H1 (cell line): ENCODE measurements at regions not wholly inside any gene's neighbourhood (a gene's known extent, or its start where the extent isn't known, plus 50 kb on each side); places are given as distances from the start of the nearest gene placed in this dataset.

Experiments
- CTCF ChIA-PET: fragments of 300-600 bp; sonication (Branson Sonifier 250); formaldehyde crosslinking; loops from one replicate; lab custom pipeline; 2021; ENCODE audit not compliant: partially characterized antibody; lab: Charles Lee
- POLR2A ChIA-PET: fragments of 300-600 bp; sonication (Branson Sonifier 250); formaldehyde crosslinking; loops from one replicate; lab custom pipeline; 2021; ENCODE audit warnings: inconsistent platforms; ENCODE audit not compliant: partially characterized antibody; lab: Charles Lee
- DNase-seq, 2 experiments: peaks; one replicate each; pipeline versions ENCODE4 v3.0.0 to v3.0.0-alpha.2; 2010 to 2022; ENCODE audit warnings: low spot score in 2 of 2, low read depth in 1 of 2, mixed read lengths in 1 of 2
- FAIRE-seq: peaks from 2 replicates; lab custom pipeline; 2011; peaks lifted over from hg19 to GRCh38; lab: Jason Lieb, UNC
- H2AFZ ChIP-seq: 2 replicates; pipeline ENCODE4 v1.8.1; 2012; ENCODE audit warnings: low read length, inconsistent platforms
- H2AK5ac ChIP-seq: 2 replicates; pipeline ENCODE4 v1.6.1; 2013; ENCODE audit warnings: low read depth, low read length
- H2BK120ac ChIP-seq: replicated peaks from 2 replicates; pipeline ENCODE3; 2013; ENCODE audit warnings: low read depth, low read length, inconsistent platforms
- H2BK12ac ChIP-seq: 2 replicates; pipeline ENCODE4 v1.6.1; 2013; ENCODE audit warnings: low read depth, low read length
- H2BK15ac ChIP-seq: 2 replicates; pipeline ENCODE4 v1.6.1; 2013; ENCODE audit warnings: low read length
- H2BK20ac ChIP-seq: 2 replicates; pipeline ENCODE4 v1.6.1; 2013; ENCODE audit warnings: low read length
- H2BK5ac ChIP-seq: 2 replicates; pipeline ENCODE4 v1.6.1; 2013; ENCODE audit warnings: low read depth, low read length
- H3K14ac ChIP-seq: 2 replicates; pipeline ENCODE4 v1.6.1; 2013; ENCODE audit warnings: inconsistent platforms; ENCODE audit not compliant: insufficient read length
- H3K18ac ChIP-seq: 2 replicates; pipeline ENCODE4 v1.6.1; 2013; ENCODE audit warnings: low read length; ENCODE audit errors: extremely low read depth
- H3K23ac ChIP-seq: 2 replicates; pipeline ENCODE4 v1.6.1; 2013; ENCODE audit warnings: inconsistent platforms; ENCODE audit not compliant: insufficient read length
- H3K23me2 ChIP-seq: 2 replicates; pipeline ENCODE4 v1.6.1; 2013; ENCODE audit warnings: low read depth, low read length
- H3K27ac ChIP-seq: 2 replicates; pipeline ENCODE4 v1.6.1; 2011; ENCODE audit warnings: low read depth, low read length, inconsistent platforms
- H3K27me3 ChIP-seq, 4 experiments: replicated peaks in 1 of 4; 1 replicate in 1 of 4; 2 replicates in 3 of 4; pipeline versions ENCODE4 v1.6.1 to v1.8.1; 2011 to 2013; ENCODE audit warnings: low read length in 3 of 4, mild to moderate bottlenecking in 3 of 4, inconsistent platforms in 2 of 4, mixed read lengths in 2 of 4, moderate library complexity in 1 of 4; ENCODE audit not compliant: control insufficient read depth in 3 of 4, insufficient read depth in 3 of 4; ENCODE audit errors: extremely low read depth in 1 of 4
- H3K36me3 ChIP-seq, 4 experiments: 2 replicates each; pipeline versions ENCODE4 v1.6.1 to v1.8.1; 2011 to 2013; ENCODE audit warnings: mild to moderate bottlenecking in 4 of 4, low read length in 3 of 4, moderate library complexity in 2 of 4, control low read depth in 1 of 4, inconsistent platforms in 1 of 4; ENCODE audit not compliant: insufficient read depth in 4 of 4, control insufficient read depth in 2 of 4
- H3K4ac ChIP-seq: replicated peaks from 2 replicates; pipeline ENCODE3; 2013; ENCODE audit warnings: low read length, low read depth, mixed read lengths, inconsistent platforms; ENCODE audit not compliant: insufficient read length
- H3K4me1 ChIP-seq, 4 experiments: replicated peaks in 1 of 4; 1 replicate in 1 of 4; 2 replicates in 3 of 4; pipeline versions ENCODE4 v1.6.1 to v1.8.1; 2011 to 2013; ENCODE audit warnings: low read length in 3 of 4, inconsistent platforms in 2 of 4, mixed read lengths in 1 of 4; ENCODE audit not compliant: insufficient read depth in 4 of 4, control insufficient read depth in 3 of 4
- H3K4me2 ChIP-seq, 2 experiments: 2 replicates each; pipeline versions ENCODE4 v1.6.1 to v1.8.1; 2011 to 2013; ENCODE audit warnings: low read depth in 2 of 2, low read length in 2 of 2, control low read depth in 1 of 2, inconsistent platforms in 1 of 2, mild to moderate bottlenecking in 1 of 2; ENCODE audit not compliant: insufficient read depth in 1 of 2
- H3K4me3 ChIP-seq, 4 experiments: fragments of 200-600, 300-600 bp in 1 of 4; sonication (generic), shearing (Covaris generic), sonication (Bioruptor Twin) in 1 of 4; 2 replicates each; pipeline versions ENCODE4 v1.5.1 to v1.8.1; 2011 to 2016; ENCODE audit warnings: low read length in 4 of 4, low read depth in 3 of 4, control low read depth in 2 of 4, inconsistent platforms in 2 of 4, mild to moderate bottlenecking in 2 of 4, mixed read lengths in 1 of 4, moderate library complexity in 1 of 4; ENCODE audit not compliant: insufficient read depth in 2 of 4; ENCODE audit errors: extremely low read depth in 1 of 4
- H3K56ac ChIP-seq: replicated peaks from 2 replicates; pipeline ENCODE3; 2013; ENCODE audit warnings: low read depth, mild to moderate bottlenecking, mixed read lengths, low read length, inconsistent platforms; ENCODE audit not compliant: insufficient read length
- H3K79me1 ChIP-seq: 2 replicates; pipeline ENCODE4 v1.6.1; 2013; ENCODE audit warnings: low read depth, low read length, control low read depth
- H3K79me2 ChIP-seq, 2 experiments: 2 replicates each; pipeline versions ENCODE4 v1.6.1 to v1.8.1; 2012 to 2013; ENCODE audit warnings: low read length in 2 of 2, mild to moderate bottlenecking in 2 of 2, inconsistent platforms in 1 of 2; ENCODE audit not compliant: insufficient read depth in 2 of 2, control insufficient read depth in 1 of 2
- H3K9ac ChIP-seq, 4 experiments: replicated peaks in 1 of 4; 1 replicate in 1 of 4; 2 replicates in 3 of 4; pipeline versions ENCODE4 v1.6.1 to v1.8.1; 2011 to 2013; ENCODE audit warnings: low read depth in 3 of 4, low read length in 3 of 4, control low read depth in 2 of 4, mild to moderate bottlenecking in 2 of 4, moderate library complexity in 2 of 4, inconsistent platforms in 1 of 4; ENCODE audit errors: extremely low read depth in 1 of 4
- H3K9me3 ChIP-seq, 2 experiments: 2 replicates each; pipeline versions ENCODE4 v1.6.1 to v1.8.1; 2012 to 2013; ENCODE audit warnings: mild to moderate bottlenecking in 2 of 2, moderate library complexity in 2 of 2, control low read depth in 1 of 2, inconsistent platforms in 1 of 2, low read depth in 1 of 2, low read length in 1 of 2, mixed read lengths in 1 of 2; ENCODE audit not compliant: insufficient read depth in 2 of 2
- H4K20me1 ChIP-seq, 2 experiments: replicated peaks in 1 of 2; 2 replicates each; pipeline versions ENCODE3 to v1.8.1; 2011 to 2013; ENCODE audit warnings: inconsistent platforms in 2 of 2, low read length in 2 of 2, mild to moderate bottlenecking in 1 of 2; ENCODE audit not compliant: insufficient read depth in 2 of 2, control insufficient read depth in 1 of 2
- H4K5ac ChIP-seq: 2 replicates; pipeline ENCODE4 v1.6.1; 2013; ENCODE audit warnings: low read length, low read depth, mixed read lengths, inconsistent platforms; ENCODE audit not compliant: insufficient read length
- H4K8ac ChIP-seq: 2 replicates; pipeline ENCODE4 v1.8.0; 2013; ENCODE audit warnings: mild to moderate bottlenecking, moderate library complexity, low read length, inconsistent platforms; ENCODE audit not compliant: insufficient read depth; ENCODE audit errors: extremely low read depth
- H4K91ac ChIP-seq: replicated peaks from 2 replicates; pipeline ENCODE3; 2013; ENCODE audit warnings: low read length, mixed read lengths, inconsistent platforms; ENCODE audit not compliant: insufficient read length
- CHD2 ChIP-seq: IDR thresholded peaks from 2 replicates; pipeline ENCODE4 v1.6.1; 2012; ENCODE audit warnings: low read length, improper control_type of control experiment
- EP300 ChIP-seq, 2 experiments: IDR thresholded peaks; 1 replicate in 1 of 2; 2 replicates in 1 of 2; pipeline ENCODE4 v1.6.1; 2011 to 2012; ENCODE audit warnings: low read depth in 2 of 2, low read length in 2 of 2, mild to moderate bottlenecking in 2 of 2, borderline replicate concordance in 1 of 2, inconsistent platforms in 1 of 2, moderate library complexity in 1 of 2
- EZH2 ChIP-seq: fragments of 200-600 bp; sonication (generic); IDR thresholded peaks from 2 replicates; pipeline ENCODE4 v1.7.1; 2012; ENCODE audit warnings: low read depth, mild to moderate bottlenecking, moderate library complexity, low read length, inconsistent platforms; ENCODE audit not compliant: severe bottlenecking
- HDAC2 ChIP-seq, 2 experiments: fragments of 300-600 bp in 1 of 2; sonication (generic) in 1 of 2; IDR thresholded peaks; 2 replicates each; pipeline ENCODE4 v1.6.1; 2011 to 2012; ENCODE audit warnings: low read depth in 2 of 2, low read length in 2 of 2, mild to moderate bottlenecking in 2 of 2, moderate library complexity in 2 of 2, borderline replicate concordance in 1 of 2, inconsistent platforms in 1 of 2
- KDM5A ChIP-seq: fragments of 200-600 bp; IDR thresholded peaks from 2 replicates; pipeline ENCODE4 v1.7.1; 2012; ENCODE audit warnings: mild to moderate bottlenecking, low read length, inconsistent platforms, mixed read lengths
- NANOG ChIP-seq: IDR thresholded peaks from 2 replicates; pipeline ENCODE4 v1.6.1; 2011; ENCODE audit warnings: low read length, low read depth, mild to moderate bottlenecking, inconsistent platforms; ENCODE audit not compliant: insufficient read depth, poor library complexity, severe bottlenecking
- NRF1 ChIP-seq: IDR thresholded peaks from 2 replicates; pipeline ENCODE4 v1.6.1; 2011; ENCODE audit warnings: mild to moderate bottlenecking, low read depth, low read length, improper control_type of control experiment
- RAD21 ChIP-seq, 2 experiments: IDR thresholded peaks in 1 of 2; conservative IDR thresholded peaks in 1 of 2; 2 replicates each; pipeline ENCODE4 v1.6.1; 2011; ENCODE audit warnings: low read depth in 2 of 2, low read length in 2 of 2, improper control_type of control experiment in 1 of 2, inconsistent platforms in 1 of 2, mild to moderate bottlenecking in 1 of 2, moderate library complexity in 1 of 2
- RBBP5 ChIP-seq: IDR thresholded peaks from 2 replicates; pipeline ENCODE4 v1.7.1; 2012; ENCODE audit warnings: low read depth, mild to moderate bottlenecking, inconsistent platforms, low read length, moderate library complexity, borderline replicate concordance
- SAP30 ChIP-seq: fragments of 300-600 bp; sonication (generic); IDR thresholded peaks from 2 replicates; pipeline ENCODE4 v1.7.1; 2012; ENCODE audit warnings: low read length, moderate library complexity, mild to moderate bottlenecking, inconsistent platforms; ENCODE audit not compliant: insufficient read depth, insufficient replicate concordance
- TAF7 ChIP-seq: optimal IDR thresholded peaks from 2 replicates; pipeline ENCODE3; 2011; ENCODE audit warnings: low read depth, mild to moderate bottlenecking, inconsistent platforms, low read length, moderate library complexity, borderline replicate concordance
- TBP ChIP-seq: IDR thresholded peaks from 2 replicates; pipeline ENCODE4 v1.6.1; 2011; ENCODE audit warnings: low read depth, low read length, improper control_type of control experiment
- WGBS, 2 experiments: shearing (Covaris generic) in 1 of 2; methylation state at CpG; one replicate each; pipeline versions ENCODE4 v1.1.6 to v1.1.7; 2013 to 2015; ENCODE audit warnings: low lambda C conversion rate in 2 of 2, mixed read lengths in 2 of 2, inconsistent platforms in 1 of 2, low coverage in 1 of 2, missing lambda C conversion rate in 1 of 2; ENCODE audit not compliant: insufficient replicate concordance in 2 of 2, insufficient coverage in 1 of 2, insufficient read length in 1 of 2; ENCODE audit errors: extremely low coverage in 1 of 2, missing lambda C conversion rate in 1 of 2; 5-methylcytosine and 5-hydroxymethylcytosine counted together

GRCh38 chr7:35446091-35446490 is 192.2 kb upstream of the TBX20 start:
- H3K27me3 ChIP-seq: no peaks in the 10 kb centered on the region
- H4K8ac ChIP-seq: no peak overlapping the region
- H3K79me2 ChIP-seq: no peaks in the 10 kb centered on the region
- no peak overlapping the region for H4K91ac ChIP-seq
- H3K36me3 ChIP-seq: no peaks in the 10 kb centered on the region
- H3K4me2 ChIP-seq: no peak overlapping the region
- no peak overlapping the region for H2BK20ac ChIP-seq
- H3K79me1 ChIP-seq: no peaks in the 10 kb centered on the region
- H2AK5ac ChIP-seq: no peak overlapping the region
- ChIA-PET POLR2A (no interaction called here), CTCF (interaction anchor here (0.7 to 2.5 kb wide), 3 partner anchors 8 to 21 kb away, joined by 3 to 6 read pairs (median 4); no protein-coding TSS in a partner anchor)
- no peak overlapping the region for H3K18ac ChIP-seq
- DNase-seq (no peak), FAIRE-seq (no peak)
- H3K27ac ChIP-seq: no peak overlapping the region
- H4K5ac ChIP-seq: no peak overlapping the region
- no peaks in the 10 kb centered on the region for H3K4me1 ChIP-seq
- no peak overlapping the region for H3K9ac ChIP-seq
- H3K4ac ChIP-seq: no peak overlapping the region
- WGBS, 2 experiments: 85% methylated on average over 6 of the region's 6 CpGs; no CpG with 5 or more reads in 1 of the 2 experiments
- H3K9me3 ChIP-seq: no peaks in the 10 kb centered on the region
- no peaks in the 10 kb centered on the region for H3K23me2 ChIP-seq
- no peak overlapping the region for H3K23ac ChIP-seq
- H2BK5ac ChIP-seq: no peak overlapping the region
- no peak overlapping the region for H2BK12ac ChIP-seq
- H3K56ac ChIP-seq: no peak overlapping the region
- H4K20me1 ChIP-seq: no peaks in the 10 kb centered on the region
- no peak overlapping the region for H2BK15ac ChIP-seq
- no peak overlapping the region for H3K14ac ChIP-seq
- H2AFZ ChIP-seq: no peak overlapping the region
- H3K4me3 ChIP-seq: no peak overlapping the region
- no peak overlapping the region for H2BK120ac ChIP-seq
- TF ChIP-seq EZH2: no peak
- no peak for TF ChIP-seq HDAC2 (IDR thresholded peaks at IDR 0.05; ENCODE audit: borderline replicate concordance in 1 of 2, low read depth in 2 of 2, low read length in 2 of 2)
- TF ChIP-seq NANOG: no peak
- no peak for TF ChIP-seq RAD21 (IDR thresholded peaks at IDR 0.05 in 1 of 2, conservative IDR thresholded peaks at IDR 0.05 in 1 of 2; ENCODE audit: low read depth in 2 of 2, low read length in 2 of 2)
- TF ChIP-seq RBBP5: no peak
- TF ChIP-seq NRF1: no peak
- TF ChIP-seq CHD2: no peak
- TF ChIP-seq TBP: no peak
- TF ChIP-seq TAF7: no peak
- TF ChIP-seq SAP30: no peak
- no peak for TF ChIP-seq EP300 (IDR thresholded peaks at IDR 0.05; ENCODE audit: borderline replicate concordance in 1 of 2, low read depth in 2 of 2, low read length in 2 of 2)
- no peak for TF ChIP-seq KDM5A
